Dermis microvascular lymphatic vessel endothelial cell (primary cell): ENCODE measurements at regions not wholly inside any gene's neighbourhood (a gene's known extent, or its start where the extent isn't known, plus 50 kb on each side); places are given as distances from the start of the nearest gene placed in this dataset.

Source experiments
- DNase-seq, 2 donors: peaks; one replicate each; pipeline versions ENCODE4 v3.0.0 to v3.0.0-alpha.2; 2010; ENCODE audit warnings: low read depth in 2 of 2

GRCh38 chr6:112710710-112711109 lies 363.6 kb downstream of the RFPL4B start:
- no peak for DNase-seq

DNA sequence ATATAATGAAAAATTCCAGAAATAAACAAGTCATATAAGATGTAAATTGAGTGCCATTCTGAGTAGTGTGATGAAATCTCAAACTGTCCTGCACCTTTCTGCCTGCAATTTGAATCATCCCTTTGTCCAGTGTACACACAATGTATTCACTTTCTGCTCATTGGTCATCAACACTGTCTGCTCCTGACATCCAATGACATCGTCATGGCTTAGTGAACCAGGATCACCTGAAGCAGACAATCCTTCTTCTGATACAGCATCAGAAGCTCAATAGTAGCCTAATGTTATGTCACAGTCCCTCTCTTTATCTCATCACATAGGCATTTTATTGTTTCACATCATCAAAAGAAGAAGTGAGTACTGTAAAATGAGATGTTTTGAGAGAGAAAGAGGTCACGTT lies 366.3 kb downstream of the RFPL4B start:
- no peak for DNase-seq

- DNase-seq: no peak
These were observed 370.3 kb downstream of the RFPL4B start for GRCh38 chr6:112717401-112717800.

GRCh38 chr6:112717856-112718255 lies 370.7 kb downstream of the RFPL4B start:
- peak in 1 of 2 donors; percentile 60 for DNase-seq

DNA sequence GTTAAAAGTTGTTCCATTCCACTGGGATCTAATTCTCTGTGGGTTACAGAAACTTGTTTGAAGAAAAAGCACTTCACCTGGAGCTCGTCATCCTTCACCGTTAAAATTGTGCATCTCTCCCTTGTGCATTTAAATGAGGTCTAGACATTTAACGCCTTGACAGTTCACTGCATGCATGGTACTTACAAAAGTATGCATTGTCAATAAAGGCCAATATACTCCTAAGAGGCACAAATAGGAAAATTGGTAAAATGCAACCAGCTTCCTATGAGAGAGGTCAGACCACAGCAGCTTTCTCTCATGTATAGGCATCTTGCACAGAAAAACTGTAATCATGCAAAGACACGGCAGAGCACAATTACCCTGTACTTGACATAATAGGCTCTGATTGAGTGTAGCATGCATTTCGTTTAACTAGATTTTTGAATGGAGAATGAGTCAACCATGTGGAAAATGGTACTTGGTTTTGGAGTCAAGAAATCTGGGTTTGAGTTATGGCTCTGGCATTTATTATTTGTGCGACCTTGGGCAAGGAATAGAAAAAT lies 378.5 kb downstream of the RFPL4B start:
- no peak for DNase-seq

GRCh38 chr6:112735129-112735528 lies 388.0 kb downstream of the RFPL4B start:
- no peak for DNase-seq

GRCh38 chr6:112739766-112740165 lies 392.6 kb downstream of the RFPL4B start:
- DNase-seq: no peak

GRCh38 chr6:112743323-112743722 lies 396.2 kb downstream of the RFPL4B start:
- DNase-seq: no peak

DNA sequence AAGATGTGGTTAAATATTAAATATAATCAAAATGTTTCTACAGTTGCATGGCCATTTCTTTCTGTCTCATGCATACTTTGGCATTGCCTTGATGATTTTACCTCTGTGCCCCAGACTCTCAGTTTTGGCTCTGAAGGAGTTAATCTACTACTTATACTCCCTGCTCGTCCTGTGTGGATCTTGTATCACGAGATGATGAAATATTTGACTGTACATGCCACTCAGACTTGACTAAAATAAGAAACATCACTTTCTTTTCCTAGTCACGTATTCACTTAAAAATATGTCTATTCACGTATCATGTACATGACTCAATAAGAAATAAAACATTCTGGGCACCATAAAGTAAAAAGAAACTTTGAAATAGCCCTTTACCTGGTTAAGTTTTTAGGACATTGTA lies 397.7 kb downstream of the RFPL4B start:
- no peak for DNase-seq

DNA sequence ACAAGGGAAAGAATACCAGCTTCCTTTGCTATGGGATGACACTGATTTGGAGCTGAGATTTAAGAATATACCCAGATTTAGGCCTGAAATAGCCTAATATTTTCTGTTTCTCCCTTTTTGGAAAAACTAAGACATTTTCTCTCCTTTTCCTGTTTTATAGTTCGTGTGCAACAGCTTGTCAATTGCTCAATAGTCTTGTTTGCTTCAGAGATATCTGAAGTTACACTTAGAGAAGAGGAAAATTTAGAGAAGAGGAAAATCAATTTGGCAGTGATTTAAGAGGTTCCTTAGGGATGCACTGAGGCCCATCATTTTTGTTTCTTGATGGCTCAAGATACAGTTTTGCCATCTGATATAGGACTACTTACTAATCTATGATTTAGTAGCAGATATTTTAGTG lies 398.6 kb downstream of the RFPL4B start:
- DNase-seq: no peak

DNA sequence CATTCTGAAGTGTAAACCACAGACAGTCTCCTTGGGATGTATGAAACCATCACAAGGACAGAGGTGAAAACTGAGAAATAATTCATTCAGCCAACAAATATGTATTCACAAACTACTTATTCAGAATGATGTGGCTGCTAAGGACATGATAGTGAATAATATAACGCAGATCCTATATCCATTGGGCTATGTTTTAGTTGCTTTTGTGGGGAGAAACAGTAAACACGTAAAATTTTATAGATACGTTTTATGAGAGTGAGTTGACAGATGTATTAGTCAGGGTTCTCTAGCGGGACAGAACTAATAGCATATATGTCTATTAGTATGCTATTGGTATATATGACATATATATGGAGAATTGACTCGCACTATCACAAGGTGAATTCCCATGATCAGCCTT lies 402.5 kb downstream of the RFPL4B start:
- DNase-seq: no peak

- no peak for DNase-seq
These were observed 405.2 kb downstream of the RFPL4B start for GRCh38 chr6:112752305-112752704.

- no peak for DNase-seq
These were observed 405.7 kb downstream of the RFPL4B start for GRCh38 chr6:112752791-112753190.

GRCh38 chr6:112760831-112761230 lies 413.7 kb downstream of the RFPL4B start:
- DNase-seq: no peak

GRCh38 chr6:112761740-112762139 lies 414.6 kb downstream of the RFPL4B start:
- DNase-seq: no peak

DNA sequence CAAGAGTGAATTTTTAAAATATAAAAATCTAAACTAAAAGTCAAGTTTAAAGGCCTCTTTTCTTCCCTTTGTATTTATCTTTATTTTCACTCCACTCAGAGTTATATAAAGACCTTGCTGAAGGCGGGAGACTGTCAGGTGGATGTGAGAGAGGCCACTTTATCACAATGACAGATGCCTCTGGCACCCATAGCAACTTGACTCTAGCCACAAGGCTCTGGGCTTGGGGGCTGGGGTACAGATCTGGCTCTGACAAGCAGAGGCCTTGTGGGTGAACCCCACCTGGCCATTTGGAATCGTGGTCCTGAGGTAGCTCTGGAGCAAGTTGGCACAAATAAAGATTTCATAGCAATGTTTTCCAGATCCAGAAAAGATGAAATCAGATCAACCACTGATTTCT lies 417.2 kb downstream of the RFPL4B start:
- no peak for DNase-seq

DNA sequence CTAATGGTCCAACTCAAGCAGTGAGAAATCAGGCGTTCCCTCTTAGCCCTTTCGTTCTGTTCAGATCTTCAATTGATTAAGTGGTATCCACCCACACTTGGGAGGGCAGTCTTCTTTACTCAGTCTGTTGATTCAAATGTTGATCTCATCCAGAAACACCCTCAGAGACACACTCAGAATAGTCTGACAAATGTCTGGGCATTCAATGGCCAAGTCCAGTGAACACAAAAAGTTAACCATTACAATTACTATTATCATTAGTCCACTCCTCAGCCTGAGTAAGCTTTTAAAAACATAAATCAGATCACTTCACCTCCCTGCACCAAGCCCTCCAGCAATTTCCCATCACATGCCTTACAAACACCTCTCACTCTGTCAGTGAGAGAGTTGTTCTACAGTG lies 423.2 kb downstream of the RFPL4B start:
- DNase-seq: no peak

- no peak for DNase-seq
These were observed 426.1 kb downstream of the RFPL4B start for GRCh38 chr6:112773187-112773586.

DNA sequence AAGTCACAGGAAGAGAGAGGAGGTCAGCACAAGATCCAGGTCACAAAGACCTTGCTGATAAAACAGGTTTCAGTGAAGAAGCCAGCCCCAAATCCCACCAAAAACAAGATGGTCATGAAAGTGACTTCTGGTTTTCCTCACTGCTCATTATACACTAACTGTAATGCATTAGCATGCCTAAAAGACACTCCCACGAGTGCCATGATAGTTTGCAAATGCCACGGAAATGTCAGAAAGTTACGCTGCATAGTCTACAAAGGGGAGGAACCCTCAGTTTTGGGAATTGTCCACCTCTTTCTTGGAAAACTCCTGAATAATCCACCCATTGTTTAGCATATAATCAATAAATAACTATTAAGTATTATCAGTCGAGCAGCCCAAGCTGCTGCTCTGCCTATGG lies 427.2 kb downstream of the RFPL4B start:
- DNase-seq: no peak

- DNase-seq: peak; percentile 82 to 88
These were observed 433.5 kb downstream of the RFPL4B start for GRCh38 chr6:112780498-112781096.

GRCh38 chr6:112781241-112781640 lies 434.1 kb downstream of the RFPL4B start:
- DNase-seq: peak in 1 of 2 donors; percentile 61

- no peak for DNase-seq
These were observed 438.3 kb downstream of the RFPL4B start for GRCh38 chr6:112785408-112785807.

DNA sequence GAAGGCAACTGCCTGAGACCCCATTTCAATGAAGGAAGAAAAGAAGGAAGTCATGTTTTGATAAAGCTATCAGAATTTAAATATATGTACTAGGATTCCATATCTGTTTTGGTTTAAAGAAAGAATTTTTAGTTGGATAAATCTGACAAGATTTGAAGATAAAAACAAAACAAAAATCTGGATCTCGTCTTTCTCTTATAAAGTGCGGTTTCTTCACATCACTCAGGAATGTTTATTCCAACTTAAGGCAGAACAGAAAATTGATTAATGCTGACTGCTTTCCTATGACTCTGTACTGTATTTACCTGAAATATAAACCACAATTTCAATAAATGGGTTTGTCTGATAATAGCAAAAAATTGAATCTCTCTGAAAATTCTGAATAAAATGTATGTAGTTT lies 439.7 kb downstream of the RFPL4B start:
- no peak for DNase-seq

GRCh38 chr6:112787371-112787770 lies 440.2 kb downstream of the RFPL4B start:
- no peak for DNase-seq
